ENCODE measurements at regions not wholly inside any gene's neighbourhood (a gene's known extent, or its start where the extent isn't known, plus 50 kb on each side); places are given as distances from the start of the nearest gene placed in this dataset.

GRCh38 chr1:67898033-67898726, 64.9 kb upstream of the GNG12 start:
- DNase-seq = peak; percentile 40

- DNase-seq = peak; percentile 75
These were observed 64.1 kb upstream of the GNG12 start for GRCh38 chr1:67897270-67897949.

- DNase-seq = peak; percentile 39
These were observed 63.6 kb upstream of the GNG12 start for GRCh38 chr1:67896826-67897225.

GRCh38 chr1:67894981-67895735, 61.9 kb upstream of the GNG12 start:
- no peak for DNase-seq

GRCh38 chr1:67893126-67893495, 59.8 kb upstream of the GNG12 start:
- DNase-seq = no peak

GRCh38 chr1:67892476-67893125, 59.3 kb upstream of the GNG12 start:
- peak; percentile 46 for DNase-seq

GRCh38 chr1:67890857-67891256, 57.6 kb upstream of the GNG12 start:
- DNase-seq = no peak

GRCh38 chr1:67889953-67890567, 56.8 kb upstream of the GNG12 start:
- DNase-seq = peak; percentile 94

- DNase-seq = no peak
These were observed 56.2 kb upstream of the GNG12 start for GRCh38 chr1:67889466-67889865.

- DNase-seq = peak; percentile 49
These were observed 55.2 kb upstream of the GNG12 start for GRCh38 chr1:67888216-67889106.

- no peak for DNase-seq
These were observed 53.9 kb upstream of the GNG12 start for GRCh38 chr1:67887146-67887545.

- DNase-seq = no peak
These were observed 52.8 kb upstream of the GNG12 start for GRCh38 chr1:67886076-67886475.

GRCh38 chr1:67883069-67883468, 49.8 kb upstream of the GNG12 start:
- DNase-seq = peak; percentile 79

Data from dermis blood vessel endothelial cell (primary cell).